T-helper 2 cell treated with Interferon-gamma antibody and Interleukin-4, amounts not matched to agents 100 ng/mL and 5 ng/mL, for 36 hours (primary cell): ENCODE measurements at regions not wholly inside any gene's neighbourhood (a gene's known extent, or its start where the extent isn't known, plus 50 kb on each side); places are given as distances from the start of the nearest gene placed in this dataset.
"Not testable (repeated sequence)": the region's sequence is repeated elsewhere in the genome, so short reads cannot be mapped to it uniquely, and the experiment has no call there.

Experiments used
- intact Hi-C: fragments of 100-400 bp; cut with micrococcal nuclease; formaldehyde crosslinking; loops from one replicate; pipeline ENCODE4 v1.15.1; 2023

- intact Hi-C loops = no loop called here
These were observed 118.5 kb upstream of the OTUD4 start for GRCh38 chr4:145298885-145299284.

GRCh38 chr4:145297556-145297955, 117.2 kb upstream of the OTUD4 start:
- intact Hi-C loops = no loop called here

- intact Hi-C loops = no loop called here
These were observed 115.2 kb upstream of the OTUD4 start for GRCh38 chr4:145295547-145295946.

- intact Hi-C loops = no loop called here
These were observed 114.7 kb upstream of the OTUD4 start for GRCh38 chr4:145295122-145295521.

- intact Hi-C loops = no loop called here
These were observed 113.3 kb upstream of the OTUD4 start for GRCh38 chr4:145293658-145294057.

- intact Hi-C loops = no loop called here
These were observed 110.6 kb upstream of the OTUD4 start for GRCh38 chr4:145290955-145291354.

- intact Hi-C loops = no loop called here
These were observed 109.2 kb upstream of the OTUD4 start for GRCh38 chr4:145289403-145290076.

GRCh38 chr4:145287351-145287750, 107.0 kb upstream of the OTUD4 start:
- intact Hi-C loops = no loop called here

- intact Hi-C loops = no loop called here
These were observed 105.5 kb upstream of the OTUD4 start for GRCh38 chr4:145285928-145286327.

- intact Hi-C loops = no loop called here
These were observed 103.5 kb upstream of the OTUD4 start for GRCh38 chr4:145283909-145284308.

GRCh38 chr4:145281951-145282350, 101.6 kb upstream of the OTUD4 start:
- intact Hi-C loops = no loop called here

- intact Hi-C loops = no loop called here
These were observed 100.8 kb upstream of the OTUD4 start for GRCh38 chr4:145281224-145281623.

- intact Hi-C loops = no loop called here
These were observed 100.2 kb upstream of the OTUD4 start for GRCh38 chr4:145280541-145280940.

- intact Hi-C loops = no loop called here
These were observed 99.0 kb upstream of the OTUD4 start for GRCh38 chr4:145279122-145279960.

GRCh38 chr4:145278341-145279121, 98.1 kb upstream of the OTUD4 start:
- intact Hi-C loops = no loop called here

- intact Hi-C loops = no loop called here
These were observed 96.6 kb upstream of the OTUD4 start for GRCh38 chr4:145277011-145277410.

- intact Hi-C loops = no loop called here
These were observed 95.7 kb upstream of the OTUD4 start for GRCh38 chr4:145276050-145276449.

- intact Hi-C loops = no loop called here
These were observed 90.8 kb upstream of the OTUD4 start for GRCh38 chr4:145271194-145271593.

- intact Hi-C loops = no loop called here
These were observed 86.5 kb upstream of the OTUD4 start for GRCh38 chr4:145266881-145267280.

- intact Hi-C loops = no loop called here
These were observed 79.7 kb upstream of the OTUD4 start for GRCh38 chr4:145260091-145260490.

GRCh38 chr4:145255311-145255710, 74.9 kb upstream of the OTUD4 start:
- intact Hi-C loops = not testable (repeated sequence)

- intact Hi-C loops = no loop called here
These were observed 71.8 kb upstream of the OTUD4 start for GRCh38 chr4:145252190-145252589.
